HepG2 (cell line): ENCODE measurements at regions not wholly inside any gene's neighbourhood (a gene's known extent, or its start where the extent isn't known, plus 50 kb on each side); places are given as distances from the start of the nearest gene placed in this dataset.

ENCODE experiments used
- CERS6 ChIP-seq: sonication (generic); formaldehyde crosslinking; IDR thresholded peaks from 2 replicates; pipeline ENCODE4 v1.5.0; 2020; ENCODE audit warnings: missing genetic modification reagents
- CREB3 ChIP-seq: sonication (generic); formaldehyde crosslinking; IDR thresholded peaks from 2 replicates; pipeline ENCODE4 v1.5.0; 2020; ENCODE audit warnings: missing genetic modification reagents
- NFAT5 ChIP-seq: sonication (generic); formaldehyde crosslinking; IDR thresholded peaks from 2 replicates; pipeline ENCODE4 v1.4.0; 2020; ENCODE audit warnings: missing genetic modification reagents
- SAFB2 ChIP-seq: sonication (generic); formaldehyde crosslinking; IDR thresholded peaks from 2 replicates; pipeline ENCODE4 v1.5.1; 2020; ENCODE audit warnings: missing genetic modification reagents, low read depth, mild to moderate bottlenecking, borderline replicate concordance
- SIN3B ChIP-seq: fragments of 150-350 bp; IDR thresholded peaks from 2 replicates; pipeline ENCODE4 v1.6.1; 2014; ENCODE audit warnings: low read length
- ZBTB33 ChIP-seq: sonication (generic); formaldehyde crosslinking; IDR thresholded peaks from 2 replicates; pipeline ENCODE4 v1.4.0; 2020; ENCODE audit warnings: missing genetic modification reagents
- ZBTB38 ChIP-seq: sonication (generic); formaldehyde crosslinking; IDR thresholded peaks from 2 replicates; pipeline ENCODE4 v1.5.1; 2020; ENCODE audit warnings: mild to moderate bottlenecking, missing genetic modification reagents
- ZNF558 ChIP-seq: sonication (generic); formaldehyde crosslinking; IDR thresholded peaks from 2 replicates; pipeline ENCODE4 v1.9.0; 2022; ENCODE audit warnings: mild to moderate bottlenecking, missing genetic modification reagents, borderline replicate concordance
- ZNF660 ChIP-seq: sonication (generic); formaldehyde crosslinking; IDR thresholded peaks from 2 replicates; pipeline ENCODE4 v1.5.1; 2020; ENCODE audit warnings: mild to moderate bottlenecking, low read depth, missing genetic modification reagents, borderline replicate concordance

GRCh38 chr6:134680021-134680420 lies 269.9 kb downstream of the ALDH8A1 start (continued):
- TF ChIP-seq SAFB2 (CRISPR knock-in tag) (no peak), ZNF660 (CRISPR knock-in tag) (no peak), ZBTB38 (no peak), ZNF558 (CRISPR knock-in tag) (no peak), ZBTB33 (CRISPR knock-in tag) (no peak), NFAT5 (CRISPR knock-in tag) (no peak), SIN3B (no peak), CERS6 (CRISPR knock-in tag) (no peak), CREB3 (CRISPR knock-in tag) (no peak)
- TF ChIP-seq, all 625 proteins: peak for 0
